GM18519 (cell line): ENCODE measurements at regions not wholly inside any gene's neighbourhood (a gene's known extent, or its start where the extent isn't known, plus 50 kb on each side); places are given as distances from the start of the nearest gene placed in this dataset.
"Not testable (repeated sequence)": the region's sequence is repeated elsewhere in the genome, so short reads cannot be mapped to it uniquely, and the experiment has no call there.

Source experiments
- ATAC-seq: cut with Tn5 transposase; IDR thresholded peaks from one replicate; pipeline ENCODE4 v1.9.1; 2021; ENCODE audit warnings: mild to moderate bottlenecking, moderate library complexity; ENCODE audit not compliant: unreplicated experiment, low FRiP score

DNA sequence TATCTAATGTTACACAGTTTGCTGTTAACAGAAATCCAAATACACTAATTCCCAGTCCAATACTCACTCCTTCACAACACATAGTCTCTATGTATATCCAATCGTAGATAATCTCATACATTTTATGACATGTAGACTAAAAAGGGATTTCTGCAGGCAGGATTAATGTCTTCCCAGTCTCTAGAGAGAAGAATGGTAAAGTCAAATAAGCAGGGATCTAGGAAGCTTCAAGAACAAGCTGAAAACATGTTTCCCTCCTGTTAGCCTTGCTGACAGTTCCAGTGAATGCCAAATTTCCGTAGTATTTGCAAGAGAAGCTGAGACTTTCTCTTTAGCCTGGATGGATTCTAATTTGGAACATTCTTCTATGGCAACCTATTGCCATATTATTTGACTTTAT lies 500.1 kb downstream of the IGSF11 start:
- ATAC-seq: no peak

DNA sequence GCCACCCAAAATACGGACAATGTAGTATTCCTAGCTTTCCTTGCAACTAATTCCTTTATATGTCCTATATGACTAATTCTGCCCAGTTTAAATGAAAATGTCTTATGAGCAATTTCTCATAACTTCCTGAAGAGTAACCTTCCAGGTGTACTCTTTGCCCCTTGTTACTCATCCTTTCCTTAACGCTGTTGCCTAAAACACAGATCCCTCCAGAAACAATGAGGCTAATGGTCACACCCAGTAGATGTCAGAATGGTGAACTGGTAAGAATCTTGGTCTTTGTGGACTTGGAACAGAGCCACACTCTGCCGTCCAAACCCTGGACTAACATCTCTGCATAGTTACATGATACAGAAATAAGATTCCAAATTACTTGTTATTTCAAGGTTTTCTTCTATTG lies 497.9 kb downstream of the IGSF11 start:
- ATAC-seq: no peak

DNA sequence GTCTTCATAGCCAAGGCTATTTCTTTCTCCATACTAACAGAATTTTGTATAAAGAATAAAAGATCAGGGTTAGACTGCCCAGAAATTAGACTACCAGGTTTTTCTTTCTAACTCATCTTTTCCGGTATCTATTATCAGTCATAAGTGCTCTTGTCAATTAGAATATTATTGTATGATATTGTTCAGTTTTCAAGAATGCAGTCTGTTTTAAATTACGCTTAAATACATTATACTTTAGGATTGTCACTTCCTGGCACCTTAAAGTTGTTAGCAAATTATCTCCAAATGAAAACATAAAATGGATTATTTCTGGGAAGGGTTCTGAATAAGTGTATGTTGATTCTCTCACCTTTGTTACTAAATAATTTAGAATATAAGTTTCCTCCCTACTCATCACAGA lies 497.2 kb downstream of the IGSF11 start:
- no peak for ATAC-seq

DNA sequence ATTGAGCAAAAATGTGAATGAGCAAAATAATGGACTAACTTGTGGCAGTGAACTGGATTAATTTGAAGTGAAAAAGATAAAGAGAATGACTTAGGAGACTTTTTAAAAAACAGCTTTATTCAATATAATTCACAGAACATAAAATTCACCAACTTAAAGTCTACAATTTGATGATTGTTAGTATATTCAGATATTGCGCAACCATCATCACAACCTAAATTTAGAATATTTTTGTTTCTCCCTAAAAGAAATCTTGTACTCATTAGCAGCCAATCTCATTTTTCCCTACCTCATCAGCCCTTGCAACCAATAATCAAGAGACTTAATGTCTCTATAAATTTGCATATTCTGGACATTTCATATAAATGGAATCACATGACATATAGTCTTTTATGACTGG lies 496.5 kb downstream of the IGSF11 start:
- ATAC-seq: no peak

DNA sequence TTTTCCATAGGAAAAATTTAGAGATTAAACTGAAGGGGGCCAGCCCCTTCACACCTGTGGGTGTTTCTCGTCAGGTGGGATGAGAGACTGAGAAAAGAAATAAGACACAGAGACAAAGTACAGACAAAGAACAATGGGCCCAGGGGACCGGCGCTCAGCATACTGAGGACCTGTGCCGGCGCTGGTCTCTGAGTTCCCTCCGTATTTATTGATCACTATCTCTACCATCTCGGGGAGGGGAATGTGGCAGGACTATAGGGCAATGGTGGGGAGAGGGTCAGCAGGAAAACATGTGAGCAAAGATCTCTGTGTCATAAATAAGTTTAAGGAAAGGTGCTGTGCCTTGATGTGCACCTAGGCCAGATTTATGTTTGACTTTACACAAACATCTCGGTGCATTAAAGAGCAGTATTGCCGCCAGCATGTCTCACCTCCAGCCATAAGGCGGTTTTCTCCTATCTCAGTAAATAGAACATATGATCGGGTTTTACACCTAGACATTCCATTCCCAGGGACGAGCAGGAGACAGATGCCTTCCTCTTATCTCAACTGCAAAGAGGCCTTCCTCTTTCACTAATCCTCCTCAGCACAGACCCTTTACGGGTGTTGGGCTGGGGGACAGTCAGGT lies 494.7 kb downstream of the IGSF11 start:
- ATAC-seq: not testable (repeated sequence)

DNA sequence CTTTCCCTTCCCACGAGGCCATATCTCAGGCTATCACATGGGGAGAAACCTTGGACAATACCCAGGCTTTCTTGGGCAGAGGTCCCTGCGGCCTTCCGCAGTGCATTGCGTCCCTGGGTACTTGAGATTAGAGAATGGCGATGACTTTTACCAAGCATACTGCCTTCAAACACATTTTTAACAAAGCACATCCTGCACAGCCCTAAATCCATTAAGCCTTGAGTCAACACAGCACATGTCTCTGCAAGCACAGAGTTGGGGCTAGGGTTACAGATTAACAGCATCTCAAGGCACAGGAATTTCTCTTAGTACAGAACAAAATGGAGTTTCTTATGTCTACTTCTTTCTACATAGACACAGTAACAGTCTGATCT lies 494.2 kb downstream of the IGSF11 start:
- not testable (repeated sequence) for ATAC-seq

DNA sequence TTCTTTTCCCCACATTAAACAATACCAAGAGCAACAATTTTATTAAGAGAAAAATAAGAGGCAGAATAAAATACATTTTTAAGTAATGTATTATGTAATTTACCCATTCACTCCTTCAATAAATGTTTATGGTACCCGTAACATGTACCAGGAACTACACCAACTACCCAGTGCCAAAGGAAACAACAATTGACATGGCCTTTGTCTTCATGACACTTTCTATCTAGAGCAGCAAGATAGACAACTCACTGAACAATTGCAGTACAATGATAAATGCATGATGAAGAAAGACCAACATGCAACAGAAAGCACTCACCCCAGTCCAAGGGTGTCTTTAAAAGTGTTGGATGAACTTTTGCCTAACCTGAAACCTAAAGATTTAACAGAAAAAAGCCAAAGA lies 493.8 kb downstream of the IGSF11 start:
- ATAC-seq: no peak

DNA sequence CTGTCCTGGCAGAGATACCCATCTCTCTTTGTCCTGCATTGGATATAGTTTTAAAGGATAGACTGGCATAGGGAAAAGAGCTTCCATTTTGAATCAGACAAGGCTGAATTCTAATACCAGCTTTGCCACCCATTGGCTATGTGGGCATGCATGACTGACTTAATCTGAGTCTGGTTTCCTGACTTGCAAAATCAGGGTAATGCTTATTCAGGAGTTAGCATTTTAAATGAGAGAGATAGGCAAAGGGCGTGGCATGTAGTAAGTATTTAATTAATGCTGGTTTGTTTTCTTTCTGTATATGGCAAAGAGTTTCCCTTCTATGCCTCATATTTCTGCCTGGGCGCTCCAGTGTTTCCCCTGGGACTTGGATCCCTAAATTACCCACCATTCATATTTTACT lies 492.9 kb downstream of the IGSF11 start:
- no peak for ATAC-seq

DNA sequence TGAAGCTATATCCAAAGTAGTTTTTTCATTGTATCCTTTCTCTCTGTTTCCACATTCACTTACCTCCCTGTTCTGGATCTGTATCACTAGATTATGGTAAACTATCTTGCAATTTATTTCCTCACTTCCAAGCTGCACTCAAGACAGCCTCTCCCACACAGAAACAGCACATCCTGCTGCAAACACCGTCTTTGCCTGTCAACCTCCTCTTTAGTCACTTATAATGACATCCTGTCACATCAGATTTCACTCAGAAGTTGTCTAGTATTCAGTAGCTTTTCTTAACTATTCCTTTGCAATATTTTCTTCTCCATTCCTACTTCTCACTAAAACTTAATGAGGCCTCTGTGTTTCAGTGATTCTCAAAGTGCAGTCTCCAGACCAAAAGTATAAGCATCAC lies 490.8 kb downstream of the IGSF11 start:
- ATAC-seq: no peak

DNA sequence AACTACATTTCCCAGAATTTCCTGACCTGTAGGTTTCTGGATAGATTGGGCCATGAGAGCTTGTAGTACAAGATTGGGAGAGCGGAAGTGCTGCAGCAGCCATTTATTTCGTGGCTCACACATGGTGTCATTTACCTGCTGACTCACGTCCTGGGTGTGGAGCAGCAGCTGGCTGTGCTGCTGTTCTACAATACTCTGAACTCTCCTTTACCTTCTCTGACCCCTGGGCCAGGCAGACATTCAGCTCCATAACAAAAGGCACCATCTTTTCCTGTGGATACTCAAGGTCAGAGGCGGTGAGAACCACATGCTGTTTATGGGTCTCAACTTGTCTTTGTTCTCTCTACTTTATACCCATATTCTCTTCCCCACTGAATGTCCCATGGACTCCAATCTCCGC lies 490.2 kb downstream of the IGSF11 start:
- ATAC-seq: no peak

DNA sequence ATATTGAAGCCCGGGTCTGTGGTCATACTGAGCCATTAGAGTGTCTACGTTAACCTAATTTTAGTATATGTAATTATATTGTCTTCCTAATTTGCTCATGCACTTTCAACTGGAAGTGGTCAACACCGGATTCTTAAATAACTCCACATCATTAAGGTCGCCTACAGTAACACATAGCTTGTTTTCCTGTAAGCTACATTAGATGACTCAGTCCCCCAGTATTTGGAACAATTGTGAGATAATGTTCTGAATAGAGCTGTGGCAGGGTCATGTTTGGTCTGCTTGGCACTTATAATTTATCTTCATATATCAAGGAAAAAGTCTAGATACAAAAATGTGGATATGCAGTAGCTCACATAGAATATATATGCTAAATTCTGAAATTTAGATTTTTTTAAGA lies 486.2 kb downstream of the IGSF11 start:
- no peak for ATAC-seq

DNA sequence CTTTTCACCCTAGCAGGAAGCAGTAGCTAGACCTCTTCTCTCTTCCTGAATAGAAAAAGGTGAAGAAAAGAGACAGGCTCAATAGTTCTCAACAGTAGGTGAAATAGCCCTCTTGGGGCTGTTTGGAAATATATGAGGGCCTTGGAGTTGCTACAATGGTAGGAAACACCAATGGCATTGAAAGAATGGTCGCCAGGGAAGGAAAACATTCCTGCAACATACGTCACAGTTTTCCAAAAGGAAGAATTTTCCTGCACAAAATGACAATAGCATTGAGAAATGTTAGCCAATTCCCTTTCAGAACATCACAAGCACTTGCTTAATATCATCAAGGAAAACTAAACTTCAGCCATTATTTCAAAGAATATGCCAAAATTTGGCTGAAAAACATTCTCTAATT lies 484.5 kb downstream of the IGSF11 start:
- no peak for ATAC-seq

DNA sequence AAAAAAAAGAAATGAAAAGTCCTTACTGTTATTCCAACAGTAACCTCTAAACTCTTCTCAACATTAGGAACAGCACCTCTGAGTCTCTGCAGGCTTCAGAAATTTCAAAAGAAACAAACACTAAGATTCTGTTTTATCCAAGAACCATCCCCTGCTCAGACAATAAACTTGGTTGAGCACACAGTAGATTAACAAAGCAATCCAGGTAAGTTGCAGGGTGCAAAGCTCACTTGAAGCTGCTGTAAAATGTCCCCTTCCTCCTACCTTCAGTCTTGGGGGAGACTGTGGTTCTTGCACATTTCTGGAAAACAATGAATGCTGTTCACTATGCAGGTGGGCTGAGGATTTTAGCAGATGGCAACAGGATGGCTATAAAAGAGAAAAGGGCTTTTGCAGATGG lies 484.1 kb downstream of the IGSF11 start:
- ATAC-seq: no peak

DNA sequence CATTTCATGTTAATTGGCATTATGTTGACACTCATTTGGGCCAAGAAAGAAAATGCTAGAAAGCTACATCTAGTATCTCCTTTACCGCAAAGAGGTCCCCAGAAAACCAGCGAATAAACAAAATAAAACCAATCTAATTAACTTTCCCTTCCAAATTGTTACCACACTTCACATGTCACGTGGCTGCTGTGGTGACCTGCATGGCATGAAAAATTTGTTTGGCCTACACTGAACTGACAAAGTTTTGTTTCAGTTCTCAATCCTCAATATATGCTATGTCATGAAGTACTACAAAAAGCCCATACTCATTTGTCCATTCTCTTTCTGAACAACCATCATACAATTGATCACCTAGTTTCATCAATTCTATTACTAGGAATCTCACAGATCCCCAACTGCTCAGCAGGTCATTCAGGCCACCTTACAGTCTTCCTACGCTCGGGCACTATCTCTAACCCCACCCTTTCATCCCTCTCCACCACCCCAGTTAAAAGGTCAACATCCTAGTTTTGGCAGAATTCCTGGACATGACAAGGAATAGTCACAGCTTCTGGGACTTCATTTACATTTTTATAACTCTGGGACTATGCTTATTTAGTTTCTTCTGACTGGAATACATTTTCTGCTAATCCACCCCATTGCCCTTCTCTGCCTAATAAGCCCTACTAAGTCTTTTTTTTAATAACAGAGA lies 480.4 kb downstream of the IGSF11 start:
- ATAC-seq: no peak

DNA sequence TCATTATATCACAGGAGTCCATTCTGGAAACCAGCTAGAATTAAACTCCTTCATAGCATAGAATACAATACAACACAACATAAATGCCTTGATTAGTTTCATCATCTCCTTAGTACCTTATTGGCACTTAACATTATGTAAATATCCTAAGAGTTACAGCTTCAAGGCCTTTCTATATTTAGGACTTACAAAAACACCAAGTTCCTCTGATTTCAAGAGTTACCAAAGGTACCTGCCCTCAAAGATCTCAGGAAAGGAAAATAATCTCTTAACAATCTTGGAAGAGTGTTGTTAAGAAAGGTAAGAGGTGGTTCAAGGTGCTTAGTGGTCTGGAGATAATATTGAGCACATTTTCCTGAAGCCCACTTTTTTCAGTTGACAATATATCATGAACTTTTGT lies 477.7 kb downstream of the IGSF11 start:
- ATAC-seq: no peak

DNA sequence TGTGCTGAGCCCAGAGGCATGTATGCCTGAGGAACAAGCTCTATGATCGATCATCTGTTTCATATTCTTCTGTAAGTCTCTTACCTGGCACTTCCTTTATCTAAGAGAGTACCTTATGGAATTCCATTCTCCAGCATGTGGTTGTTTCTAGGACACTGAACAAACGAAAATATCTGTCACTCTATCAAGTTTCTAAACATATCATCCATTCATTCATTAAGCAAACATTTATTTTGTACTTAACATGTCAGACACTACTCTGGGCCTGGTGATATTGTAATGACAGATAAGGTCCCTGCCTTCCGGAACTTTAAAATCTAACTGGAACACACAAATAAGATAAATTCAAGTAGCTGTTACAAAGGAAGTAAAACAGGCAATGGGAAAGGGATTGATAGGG lies 477.1 kb downstream of the IGSF11 start:
- no peak for ATAC-seq

DNA sequence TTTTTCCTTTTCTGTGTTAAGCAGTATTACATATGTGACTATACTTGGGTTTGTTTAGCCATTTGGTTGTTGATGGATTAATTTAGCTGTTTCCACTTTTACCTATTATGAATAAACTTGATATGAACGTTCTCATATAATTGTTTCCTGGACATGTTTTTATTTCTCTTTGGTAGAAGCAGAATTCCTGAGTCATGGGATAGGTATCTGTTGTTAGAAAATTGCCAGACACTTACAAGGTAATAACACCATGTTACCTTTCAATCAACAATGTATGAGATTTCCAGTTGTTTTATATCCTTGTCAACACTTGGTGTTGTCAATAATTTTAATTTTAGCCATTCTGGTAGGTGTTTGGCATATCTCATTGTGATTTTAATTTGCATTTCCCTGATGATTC lies 475.4 kb downstream of the IGSF11 start:
- ATAC-seq: no peak

DNA sequence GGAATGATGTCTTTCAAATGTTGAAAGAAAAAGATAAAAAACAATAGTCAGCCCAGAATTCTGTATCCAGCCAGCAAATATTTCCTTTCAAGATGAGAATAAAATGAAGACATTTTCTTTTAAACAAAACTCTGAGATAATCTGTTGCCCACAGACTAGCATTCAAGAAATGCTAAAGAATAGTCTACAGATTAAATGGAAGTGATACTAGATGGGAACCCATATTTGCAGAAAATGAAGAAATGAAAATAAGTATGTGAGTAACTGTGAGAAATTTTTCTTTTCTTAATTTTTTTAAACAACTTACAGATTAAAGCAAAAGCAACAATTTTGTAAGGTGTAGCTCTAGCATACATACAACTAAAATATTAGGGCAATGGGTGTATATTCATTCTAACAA lies 469.8 kb downstream of the IGSF11 start:
- no peak for ATAC-seq

DNA sequence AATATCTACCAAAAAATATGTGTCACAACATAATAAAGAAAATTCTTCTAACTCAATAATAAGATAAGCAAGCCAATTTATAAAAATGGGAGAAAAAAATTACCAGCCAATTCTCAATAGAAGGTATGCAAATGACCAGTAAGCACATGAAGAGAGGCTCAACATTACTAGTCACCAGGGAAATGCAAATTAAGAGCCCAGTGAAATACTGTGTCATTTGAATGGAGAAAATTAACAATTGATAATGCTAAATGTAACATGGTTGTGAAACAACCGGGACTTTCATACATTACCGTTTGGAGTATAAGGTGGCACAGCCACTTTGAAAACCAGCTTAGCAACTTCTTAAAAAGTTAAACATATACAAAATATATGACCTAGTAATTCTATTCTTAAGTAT lies 460.7 kb downstream of the IGSF11 start:
- ATAC-seq: no peak

DNA sequence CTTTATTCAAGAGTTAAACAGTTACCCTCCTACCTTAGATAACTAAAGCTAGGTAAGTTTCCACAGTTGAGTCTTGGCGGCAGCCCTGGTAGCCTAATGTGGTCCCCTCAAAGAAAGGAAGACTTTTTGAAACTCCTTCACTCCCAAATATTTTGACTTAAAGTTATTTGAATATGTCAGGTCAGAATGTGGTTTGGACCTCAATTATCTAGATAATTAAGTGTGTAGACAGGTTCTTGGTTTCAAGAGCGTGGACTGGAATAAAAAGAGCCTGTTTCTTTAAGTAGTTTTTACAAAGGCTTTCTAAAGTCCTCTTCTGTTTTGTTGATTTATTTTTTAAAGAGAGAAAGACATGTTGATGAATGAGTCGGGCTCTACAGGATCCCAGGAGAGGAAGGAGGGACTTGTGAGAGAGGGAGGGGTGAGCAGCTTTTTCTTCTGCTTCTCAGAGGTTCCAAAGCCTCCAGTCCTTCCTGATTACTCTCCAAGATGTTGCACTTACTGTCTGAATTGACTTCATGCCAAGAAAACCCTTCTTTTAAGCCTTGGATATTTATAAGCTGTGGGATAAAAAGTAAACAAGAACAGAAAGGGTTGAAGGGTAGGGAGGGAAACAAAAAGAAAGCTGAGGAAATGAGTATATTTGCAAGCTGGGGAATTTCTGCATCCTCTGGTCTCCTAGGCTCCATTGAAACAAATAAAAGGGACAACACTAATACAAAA lies 457.4 kb downstream of the IGSF11 start:
- no peak for ATAC-seq

DNA sequence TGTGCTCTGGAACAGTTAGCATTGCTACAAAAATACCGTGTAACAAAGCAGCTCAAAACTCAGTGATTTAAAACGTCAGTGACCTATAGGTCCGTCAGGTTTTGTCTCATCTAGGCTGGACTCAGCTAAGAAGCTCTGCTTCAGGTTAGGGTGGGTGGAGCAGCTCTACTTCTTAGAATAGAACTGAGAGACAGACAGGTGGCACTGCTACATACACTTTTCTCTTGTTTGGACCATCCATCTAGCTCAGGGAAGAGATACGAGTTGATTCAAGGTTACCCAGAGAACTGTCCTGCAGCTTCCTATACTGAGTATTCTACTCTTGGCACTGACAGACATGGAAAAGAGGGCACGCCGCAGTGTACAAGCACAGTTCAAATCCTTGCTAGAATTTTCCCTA lies 456.1 kb downstream of the IGSF11 start:
- no peak for ATAC-seq
